Amygdala (tissue), 56 donors: ENCODE measurements at regions not wholly inside any gene's neighbourhood (a gene's known extent, or its start where the extent isn't known, plus 50 kb on each side); places are given as distances from the start of the nearest gene placed in this dataset.
"Not testable (repeated sequence)": the region's sequence is repeated elsewhere in the genome, so short reads cannot be mapped to it uniquely, and the experiment has no call there.

Experiments
- DNase-seq, 56 donors: peaks; one replicate each; lab custom pipeline; 2025; lab: John Stamatoyannopoulos, UW

DNA sequence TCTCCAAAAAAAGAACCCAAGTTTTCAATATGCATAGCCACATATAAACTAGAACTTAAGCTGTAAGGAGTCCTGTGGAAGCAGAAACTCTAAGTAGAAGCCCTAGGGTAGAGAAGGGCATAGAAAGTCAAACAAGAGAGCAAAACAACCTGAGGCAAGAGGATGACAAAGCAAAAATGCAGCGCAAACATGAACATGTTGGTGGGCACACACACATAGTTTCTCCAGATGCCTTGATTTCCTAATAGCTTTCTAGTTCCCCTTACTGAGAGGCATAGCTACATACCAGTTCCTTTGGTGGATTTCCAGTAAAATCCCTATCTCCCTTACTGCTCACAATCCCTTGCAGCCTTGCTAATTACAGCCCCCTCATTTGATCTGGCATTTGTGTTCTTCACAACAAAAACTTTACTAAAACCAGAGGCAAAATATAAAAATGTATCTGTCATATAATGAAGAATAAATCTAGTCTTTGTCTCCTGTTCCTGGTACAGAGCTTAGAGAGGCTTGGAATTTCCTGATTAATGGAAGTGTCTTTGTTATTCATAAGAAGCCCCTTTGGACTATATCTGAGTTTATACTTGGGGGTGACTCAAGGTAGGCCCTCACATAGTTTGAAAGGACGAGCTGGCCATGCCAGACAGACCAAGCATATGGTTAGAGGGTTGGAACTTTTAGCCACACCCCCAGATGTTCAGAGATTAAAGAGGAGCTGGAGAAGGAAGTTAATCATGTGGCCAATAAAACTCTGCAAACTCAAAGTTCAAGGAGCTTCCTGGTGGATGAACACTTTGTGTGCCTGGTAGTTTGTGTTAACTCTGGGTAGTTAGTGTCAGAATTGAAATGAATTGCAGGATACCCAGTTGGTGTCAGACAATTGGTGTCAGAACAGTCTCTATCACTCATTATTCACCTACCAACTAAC is 52.7 kb upstream of the ZCCHC13 start:
- DNase-seq: peak in 2 of 56 donors; percentile 0

GRCh38 chrX:74250574-74250973 is 53.4 kb upstream of the ZCCHC13 start:
- DNase-seq: no peak

DNA sequence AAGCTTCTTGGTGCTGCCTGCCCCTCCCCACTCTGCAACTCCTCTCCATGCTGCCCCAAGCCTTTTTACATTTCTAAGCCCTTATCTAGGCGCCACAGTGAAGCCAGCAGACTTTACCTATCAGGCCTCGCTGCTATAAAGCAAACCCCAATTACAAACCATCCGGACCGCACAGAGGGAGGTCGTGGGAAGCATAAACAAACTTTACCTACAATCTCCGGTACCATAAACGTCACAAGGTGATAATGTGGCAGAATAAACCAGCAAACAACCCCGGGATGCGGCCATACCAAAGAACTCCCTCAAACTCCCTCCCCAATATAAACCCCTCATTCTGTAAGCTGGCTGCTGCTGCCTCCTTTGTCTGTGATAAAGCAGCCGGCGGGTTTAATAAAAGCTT is 54.0 kb upstream of the ZCCHC13 start:
- no peak for DNase-seq

GRCh38 chrX:74248889-74249288 is 55.1 kb upstream of the ZCCHC13 start:
- no peak for DNase-seq

DNA sequence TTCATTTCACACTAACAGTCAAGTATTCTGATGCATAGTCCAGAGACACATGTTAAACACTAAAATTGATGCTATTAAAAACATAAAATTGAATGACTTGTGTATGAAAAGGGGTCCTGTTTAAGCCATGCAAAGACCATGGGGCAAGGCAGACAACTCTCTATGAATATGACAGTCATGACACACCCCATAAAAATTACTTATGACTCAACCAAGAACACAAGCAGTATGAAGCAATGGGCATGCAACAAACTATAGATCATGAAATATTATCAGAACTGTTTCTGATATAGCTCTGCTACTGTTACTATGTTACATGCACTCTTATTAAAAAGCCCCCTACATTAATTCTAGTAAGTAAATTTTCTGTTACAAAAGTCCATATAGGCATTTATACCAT is 57.5 kb upstream of the ZCCHC13 start:
- DNase-seq: no peak

DNA sequence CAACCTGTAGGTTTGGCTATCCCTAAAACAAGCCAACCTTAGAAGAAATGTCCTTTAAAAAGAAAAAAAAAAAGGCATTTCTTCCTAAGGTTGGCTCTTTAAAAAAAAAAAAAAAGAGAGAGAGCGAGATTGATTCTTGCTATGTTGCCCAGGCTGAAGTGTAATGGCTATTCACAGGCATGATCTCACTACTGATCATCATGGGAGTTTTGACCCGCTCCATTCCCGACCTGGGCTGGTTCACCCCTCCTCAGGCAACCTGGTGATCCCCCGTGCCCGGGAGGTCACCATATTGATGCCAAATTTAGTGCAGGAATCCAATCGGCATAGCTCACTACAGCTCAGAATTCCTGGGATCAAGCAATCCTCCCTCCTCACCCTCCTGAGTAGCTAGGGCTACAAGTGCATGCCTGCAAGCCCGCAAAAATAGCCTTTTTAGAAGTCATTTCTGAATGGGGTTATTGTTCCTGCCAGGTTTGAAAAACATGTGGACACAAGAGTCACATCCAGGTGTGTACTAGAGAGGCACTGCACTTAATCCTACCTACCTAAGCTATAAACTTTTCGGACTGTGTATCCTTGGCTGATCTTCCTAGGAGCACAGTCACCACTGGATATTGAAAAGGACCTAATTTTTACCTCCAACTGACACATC is 61.4 kb upstream of the ZCCHC13 start:
- DNase-seq: no peak

GRCh38 chrX:74242050-74242449 is 61.9 kb upstream of the ZCCHC13 start:
- DNase-seq: no peak

GRCh38 chrX:74238771-74239170 is 65.2 kb upstream of the ZCCHC13 start:
- DNase-seq: no peak

GRCh38 chrX:74234818-74235217 is 69.2 kb upstream of the ZCCHC13 start:
- DNase-seq: no peak

DNA sequence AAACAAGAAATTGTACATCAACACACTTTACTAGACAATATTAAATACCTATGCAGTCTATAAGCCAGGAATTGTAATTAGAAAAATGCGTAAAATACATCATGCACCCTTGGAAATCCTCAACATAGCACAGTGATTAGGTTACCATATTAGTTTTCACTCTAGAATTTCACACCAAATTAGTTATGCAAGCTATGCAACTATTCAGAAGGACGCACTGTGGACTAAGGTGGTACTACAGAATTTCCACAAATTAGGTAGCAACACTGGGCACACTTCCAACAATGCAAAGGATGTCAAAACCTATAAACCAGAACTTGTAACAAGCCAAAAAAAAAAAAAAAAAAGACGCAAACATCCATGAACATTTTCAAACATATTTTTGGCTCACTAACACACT is 71.1 kb upstream of the ZCCHC13 start:
- DNase-seq: no peak

- no peak for DNase-seq
Observed at GRCh38 chrX:74231625-74232024, 72.4 kb upstream of the ZCCHC13 start.

GRCh38 chrX:74230094-74230493 is 73.9 kb upstream of the ZCCHC13 start:
- no peak for DNase-seq

DNA sequence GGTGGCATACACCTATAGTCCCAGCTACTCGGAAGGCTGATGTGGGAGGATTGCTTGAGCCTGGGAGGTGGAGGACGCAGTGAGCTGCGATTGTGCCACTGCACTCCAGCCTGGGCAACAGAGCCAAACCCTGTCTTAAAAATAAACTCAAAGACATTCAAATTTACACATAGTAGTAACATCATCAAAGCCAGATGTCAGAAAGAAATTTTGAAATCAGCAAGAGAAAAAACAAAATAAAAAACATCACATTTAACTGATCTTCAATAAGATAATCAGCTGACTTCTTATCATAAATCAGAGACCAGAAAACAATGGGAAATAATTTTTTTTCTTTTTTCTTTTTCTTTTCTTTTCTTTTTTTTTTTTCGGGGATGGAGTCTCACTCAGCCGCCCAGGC is 78.9 kb upstream of the ZCCHC13 start:
- no peak for DNase-seq

DNA sequence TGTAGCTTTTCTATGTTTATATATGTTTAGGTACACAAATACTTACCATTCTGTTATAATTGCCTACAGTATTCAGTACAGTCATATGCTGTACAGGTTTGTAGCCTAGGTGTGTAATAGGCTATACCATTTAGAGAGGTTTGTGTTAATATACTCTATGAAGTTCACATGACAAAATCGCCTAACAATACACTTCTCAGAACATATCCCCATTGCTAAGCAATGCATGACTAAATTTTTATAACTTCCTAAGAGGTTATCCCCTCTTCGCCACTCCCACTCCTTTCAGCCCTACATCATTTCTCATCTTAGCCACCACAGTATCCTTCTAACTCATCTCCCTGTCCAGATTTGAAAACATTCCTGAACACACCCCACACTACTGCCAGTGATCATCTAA is 83.7 kb upstream of the ZCCHC13 start:
- DNase-seq: no peak

- no peak for DNase-seq
Observed at GRCh38 chrX:74218895-74219294, 85.1 kb upstream of the ZCCHC13 start.

GRCh38 chrX:74216421-74216820 is 87.6 kb upstream of the ZCCHC13 start:
- no peak for DNase-seq

- DNase-seq: no peak
Observed at GRCh38 chrX:74211911-74212310, 92.1 kb upstream of the ZCCHC13 start.

GRCh38 chrX:74207539-74207938 is 96.4 kb upstream of the ZCCHC13 start:
- DNase-seq: no peak

DNA sequence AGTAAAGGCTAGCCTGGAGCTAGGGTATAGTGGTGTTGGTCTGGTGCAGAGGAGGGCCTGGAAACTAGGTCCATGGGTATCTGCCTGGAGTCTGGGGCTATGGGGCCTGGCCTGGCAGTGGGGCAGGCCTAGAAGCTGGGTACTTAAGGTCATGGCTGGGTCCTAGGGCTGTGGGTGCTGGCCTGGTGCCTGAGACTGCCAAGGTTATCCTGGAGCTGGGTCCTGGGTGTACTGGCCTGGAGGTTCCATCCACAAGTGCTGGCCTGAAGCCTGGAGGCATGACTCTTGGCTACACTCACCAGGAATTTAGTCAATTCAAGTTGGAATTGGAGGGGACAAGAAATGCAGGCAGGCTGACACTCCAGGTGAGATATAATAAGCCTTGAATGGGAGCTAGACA is 108.4 kb upstream of the ZCCHC13 start:
- DNase-seq: no peak

- no peak for DNase-seq
Observed at GRCh38 chrX:74195120-74195519, 108.9 kb upstream of the ZCCHC13 start.

DNA sequence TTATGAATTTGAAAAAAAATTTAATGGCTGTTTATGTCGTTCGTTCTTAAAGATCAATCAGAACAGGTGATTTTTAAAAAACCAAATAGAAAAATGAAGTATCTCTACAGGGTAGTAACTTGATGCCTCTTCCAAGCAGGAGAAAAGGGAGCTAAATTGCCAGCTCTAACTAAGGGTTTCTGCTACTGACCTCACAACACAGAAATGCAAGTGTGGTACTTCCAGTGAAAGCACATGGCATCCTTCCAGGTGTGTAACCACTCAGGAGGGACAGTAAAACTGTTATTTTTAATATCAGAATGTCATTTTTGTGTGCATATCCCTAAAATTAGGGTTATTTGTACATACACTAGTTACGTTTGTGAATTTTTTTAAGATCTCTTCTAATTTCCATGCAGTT is 116.8 kb upstream of the ZCCHC13 start:
- no peak for DNase-seq

DNA sequence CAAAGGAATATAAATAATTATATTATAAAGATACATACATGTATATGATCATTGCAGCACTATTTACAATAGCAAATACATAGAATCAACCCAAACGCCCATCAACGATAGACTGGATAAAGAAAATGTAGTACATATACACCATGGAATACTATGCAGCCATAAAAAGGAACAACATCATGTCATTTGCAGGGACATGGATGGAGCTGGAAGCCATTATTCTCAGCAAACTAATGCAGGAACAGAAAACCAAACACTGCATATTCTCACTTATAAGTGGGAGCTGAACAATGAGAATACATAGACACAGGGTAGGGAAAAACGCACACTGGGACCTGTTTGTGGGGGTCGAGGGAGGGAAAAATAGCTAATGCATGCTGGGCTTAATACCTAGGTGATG is 120.9 kb upstream of the ZCCHC13 start:
- not testable (repeated sequence) for DNase-seq
